GM19023 (cell line): ENCODE measurements at regions not wholly inside any gene's neighbourhood (a gene's known extent, or its start where the extent isn't known, plus 50 kb on each side); places are given as distances from the start of the nearest gene placed in this dataset.

Experiments
- ATAC-seq: cut with Tn5 transposase; IDR thresholded peaks from one replicate; pipeline ENCODE4 v1.9.1; 2021; ENCODE audit warnings: mild to moderate bottlenecking, moderate library complexity; ENCODE audit not compliant: unreplicated experiment

GRCh38 chr13:72383646-72384045, 343.8 kb downstream of the MZT1 start:
- ATAC-seq, result no peak

- ATAC-seq, result no peak
Measured at GRCh38 chr13:72379581-72379980, 347.8 kb downstream of the MZT1 start.

DNA sequence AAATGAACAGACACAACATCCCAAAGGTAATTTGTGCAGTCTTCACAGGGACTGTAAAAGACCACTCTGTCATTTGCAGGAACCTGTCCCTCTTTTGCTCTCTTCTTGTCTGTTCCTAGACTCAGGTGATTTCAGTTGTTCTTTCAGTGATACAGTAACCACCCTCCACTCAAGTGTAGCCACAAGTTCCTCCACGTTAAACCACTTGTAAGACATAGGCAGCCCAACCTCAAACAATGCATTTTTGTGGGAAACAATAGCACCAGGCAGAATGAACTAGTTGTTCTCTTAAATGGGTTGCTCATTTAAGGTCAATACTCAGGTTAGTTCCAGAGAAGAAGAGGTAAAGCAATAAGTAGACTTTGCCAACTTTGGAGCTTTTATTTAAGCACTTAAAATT, 359.4 kb downstream of the MZT1 start:
- no peak for ATAC-seq

DNA sequence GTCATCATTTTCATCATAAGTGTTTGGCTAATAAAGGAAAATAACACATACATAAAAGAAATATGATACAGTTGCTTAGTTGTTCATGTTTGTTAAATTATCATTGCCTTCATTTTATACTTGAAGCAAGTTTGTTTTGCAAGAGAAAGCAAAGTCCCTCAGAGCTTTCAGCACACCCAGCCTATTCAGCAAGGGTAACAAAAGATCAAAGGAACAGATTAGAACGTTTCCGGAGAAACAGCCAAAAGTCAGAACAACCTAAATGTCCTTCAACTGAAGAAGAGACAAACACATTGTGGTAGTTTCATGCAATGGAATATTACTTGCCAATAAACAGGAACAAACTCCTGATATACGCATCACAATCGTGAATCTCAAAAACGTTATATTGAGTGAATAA, 380.7 kb downstream of the MZT1 start:
- no peak for ATAC-seq

GRCh38 chr13:72342364-72342763, 385.1 kb downstream of the MZT1 start:
- no peak for ATAC-seq

GRCh38 chr13:72341904-72342303, 385.5 kb downstream of the MZT1 start:
- ATAC-seq, result no peak

GRCh38 chr13:72317346-72318109, 409.9 kb downstream of the MZT1 start:
- no peak for ATAC-seq

- ATAC-seq, result no peak
Measured at GRCh38 chr13:72316716-72317115, 410.7 kb downstream of the MZT1 start.

- ATAC-seq, result no peak
Measured at GRCh38 chr13:72315312-72315711, 412.1 kb downstream of the MZT1 start.

GRCh38 chr13:72314210-72314609, 413.2 kb downstream of the MZT1 start:
- no peak for ATAC-seq

GRCh38 chr13:72313546-72313945, 413.9 kb downstream of the MZT1 start:
- no peak for ATAC-seq

DNA sequence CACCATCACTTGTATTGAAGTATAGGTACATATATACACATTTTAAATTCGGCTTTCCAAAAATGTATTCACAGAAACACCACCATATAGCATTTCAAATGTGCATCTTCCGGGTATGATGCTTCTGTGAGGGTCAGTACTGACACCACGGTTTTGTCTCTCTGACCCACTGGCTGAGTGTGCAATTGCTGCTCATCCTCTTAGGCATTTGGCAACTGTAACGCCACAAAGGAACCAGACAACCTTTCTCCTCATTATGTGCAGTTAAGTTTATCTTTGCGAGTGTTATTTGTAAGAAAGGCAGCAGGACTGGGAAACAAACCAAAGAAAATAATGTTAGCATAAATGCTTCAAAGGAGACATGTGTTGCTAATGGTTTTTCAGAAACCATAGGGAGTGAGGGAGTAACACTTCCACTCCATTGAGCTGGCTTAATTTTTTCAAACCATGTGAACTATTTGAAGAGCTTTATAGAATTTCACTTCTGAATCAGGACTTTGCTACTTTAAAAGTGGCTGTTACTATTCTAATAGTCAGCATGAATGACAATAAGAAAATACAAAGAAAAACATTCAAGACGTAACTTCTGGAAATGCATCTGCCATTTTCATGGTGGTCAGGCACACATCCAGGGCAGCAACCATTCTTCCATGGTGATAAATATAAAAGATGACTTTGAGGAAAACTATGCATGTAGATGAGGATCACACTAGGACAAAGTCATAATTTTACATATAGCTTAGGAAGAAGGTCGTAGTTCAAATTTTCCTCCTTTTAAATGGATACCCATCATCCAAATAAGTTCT, 423.3 kb downstream of the MZT1 start:
- ATAC-seq, result no peak

GRCh38 chr13:72296246-72296645, 429.2 kb upstream of the DACH1 start:
- ATAC-seq, result no peak

GRCh38 chr13:72295153-72295552, 428.1 kb upstream of the DACH1 start:
- no peak for ATAC-seq

- no peak for ATAC-seq
Measured at GRCh38 chr13:72293206-72293605, 426.2 kb upstream of the DACH1 start.

DNA sequence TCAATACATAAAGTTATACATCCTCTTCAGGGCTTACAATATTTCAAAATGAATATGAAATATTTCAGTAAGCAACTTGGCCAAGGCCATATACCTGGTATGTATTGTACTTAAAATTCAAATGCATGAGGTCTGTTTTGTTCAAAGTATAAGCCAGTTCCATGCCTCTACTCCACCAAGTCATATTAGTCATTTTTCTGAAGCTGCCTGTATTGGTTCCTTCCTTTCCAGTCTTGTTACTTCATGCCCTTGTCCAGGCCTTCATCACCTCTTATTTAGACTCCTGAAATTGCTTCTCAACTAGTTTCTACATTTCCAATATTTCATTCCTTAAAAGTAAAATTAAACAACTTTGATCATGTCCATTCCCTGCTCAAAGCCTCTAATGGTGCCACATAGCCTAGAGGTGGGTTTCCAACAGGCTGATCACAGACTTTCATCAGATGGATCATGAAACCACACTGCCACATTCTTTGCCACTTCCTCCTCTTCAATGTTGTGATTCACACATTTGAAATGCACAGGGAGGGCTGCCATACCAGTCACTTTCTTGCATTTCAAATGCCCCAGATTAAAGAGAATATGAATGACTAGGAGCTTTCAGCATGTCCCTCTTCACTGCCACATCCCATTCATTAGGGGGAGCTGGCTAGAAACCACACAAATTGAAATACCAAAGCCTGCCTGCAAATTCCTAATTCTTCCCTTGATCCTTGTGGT, 424.1 kb upstream of the DACH1 start:
- no peak for ATAC-seq

- ATAC-seq, result no peak
Measured at GRCh38 chr13:72286421-72286820, 419.4 kb upstream of the DACH1 start.

DNA sequence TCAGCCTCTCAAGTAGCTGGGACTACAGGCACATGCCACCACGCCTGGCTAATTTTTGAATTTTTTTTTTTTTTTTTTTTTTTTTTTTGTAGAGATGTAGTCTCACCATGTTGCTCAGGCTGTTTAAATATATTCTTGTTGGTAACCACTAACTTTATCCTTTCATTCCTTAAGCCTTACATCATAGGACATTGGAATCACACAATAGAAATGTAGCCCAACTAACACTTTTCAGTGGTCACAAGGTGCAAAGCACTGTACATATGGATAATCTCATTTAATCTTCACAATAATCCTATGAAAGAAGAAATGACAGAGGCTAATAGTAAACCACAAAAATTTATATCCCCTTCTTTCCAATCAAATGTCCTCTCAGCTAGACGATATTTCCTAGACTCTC, 417.8 kb upstream of the DACH1 start:
- no peak for ATAC-seq

GRCh38 chr13:72261732-72262131, 394.7 kb upstream of the DACH1 start:
- no peak for ATAC-seq

GRCh38 chr13:72259528-72259927, 392.5 kb upstream of the DACH1 start:
- no peak for ATAC-seq

- ATAC-seq, result no peak
Measured at GRCh38 chr13:72258340-72258981, 391.5 kb upstream of the DACH1 start.
